Islet precursor cell (in vitro differentiated cells): ENCODE measurements at regions not wholly inside any gene's neighbourhood (a gene's known extent, or its start where the extent isn't known, plus 50 kb on each side); places are given as distances from the start of the nearest gene placed in this dataset.

Source experiments
- DNase-seq: peaks from one replicate; pipeline ENCODE4 v3.0.0-alpha.2; 2018

DNA sequence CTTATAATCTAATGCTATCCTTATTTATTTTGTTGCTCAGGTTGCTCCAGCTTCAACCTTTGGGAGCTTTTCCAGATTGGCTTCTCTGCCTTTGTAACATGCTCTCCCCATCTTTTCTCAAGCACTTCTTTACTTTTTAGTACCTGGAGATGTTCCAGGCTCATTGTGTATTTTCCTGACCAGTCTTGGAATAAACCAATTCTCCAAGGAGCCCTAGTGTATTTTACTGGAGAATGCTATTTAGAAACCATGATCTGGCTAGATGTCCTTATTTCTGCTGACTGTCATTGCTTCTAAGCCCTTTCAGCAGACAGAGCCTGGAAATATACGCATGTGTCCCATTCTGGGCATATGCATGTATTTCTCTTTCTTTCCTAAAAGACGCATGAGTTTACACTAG, 95.7 kb downstream of the EMX2 start:
- DNase-seq: no peak

DNA sequence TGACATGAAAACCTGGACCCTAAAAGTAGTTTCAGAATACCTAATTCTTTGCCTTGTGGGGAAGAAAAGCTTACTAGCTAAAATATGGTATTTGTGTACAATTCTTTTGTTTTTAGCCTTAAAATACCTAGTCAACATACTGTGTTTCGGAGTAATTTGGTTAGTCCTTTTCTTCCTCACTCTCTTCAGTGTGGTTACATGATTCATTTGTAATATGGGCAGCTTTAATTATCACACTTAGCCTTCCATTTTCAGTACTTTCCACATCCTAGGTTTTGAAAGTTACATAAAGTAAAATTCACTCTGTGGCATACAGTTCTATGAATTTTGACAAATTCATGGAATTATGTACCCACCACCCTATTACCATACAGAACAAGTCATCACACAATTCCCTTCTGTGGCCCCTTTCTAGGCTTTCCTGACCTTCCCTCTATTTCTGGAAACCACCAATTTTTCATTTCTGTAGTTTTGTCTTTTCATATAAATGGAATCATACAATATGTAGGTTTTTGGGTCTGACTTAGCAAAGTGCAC, 96.2 kb downstream of the EMX2 start:
- no peak for DNase-seq

DNA sequence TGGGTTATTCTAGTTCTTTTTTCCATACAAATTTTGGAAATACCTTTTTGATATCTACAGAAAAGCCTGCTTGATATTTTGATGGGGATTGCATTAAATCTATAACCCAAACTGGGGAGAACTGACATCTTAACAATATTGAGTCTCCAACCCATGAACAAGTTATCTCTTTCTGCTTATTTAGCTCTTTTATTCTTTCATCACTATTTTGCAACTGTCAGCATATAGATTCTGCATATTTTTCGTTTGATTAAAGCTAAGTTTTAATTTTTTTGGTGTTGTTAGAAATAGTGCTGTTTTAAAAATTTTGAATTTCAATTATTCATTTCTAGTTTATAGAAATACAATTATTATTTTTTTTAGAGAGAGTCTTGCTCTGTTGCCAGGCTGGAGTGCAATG, 97.9 kb downstream of the EMX2 start:
- no peak for DNase-seq

DNA sequence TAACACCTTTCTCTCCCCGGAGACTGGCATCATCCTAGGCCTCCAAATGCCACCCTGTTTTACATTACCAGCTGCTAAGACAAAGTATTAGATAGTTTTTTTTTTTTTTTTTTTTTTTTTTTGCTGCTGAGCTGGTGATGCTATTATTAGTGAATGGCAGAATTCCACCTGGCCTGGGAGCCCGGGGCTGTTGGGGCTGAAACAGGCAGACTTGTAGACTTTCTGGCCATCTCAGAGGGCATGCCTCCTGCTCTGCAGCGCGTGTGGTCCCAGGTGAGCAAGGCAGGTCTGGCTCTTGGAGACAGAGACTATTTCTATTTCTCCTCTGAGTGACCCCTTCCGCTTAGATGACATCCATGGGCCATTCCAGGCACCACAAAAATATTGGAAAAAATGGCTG, 104.2 kb downstream of the EMX2 start:
- DNase-seq: no peak

DNA sequence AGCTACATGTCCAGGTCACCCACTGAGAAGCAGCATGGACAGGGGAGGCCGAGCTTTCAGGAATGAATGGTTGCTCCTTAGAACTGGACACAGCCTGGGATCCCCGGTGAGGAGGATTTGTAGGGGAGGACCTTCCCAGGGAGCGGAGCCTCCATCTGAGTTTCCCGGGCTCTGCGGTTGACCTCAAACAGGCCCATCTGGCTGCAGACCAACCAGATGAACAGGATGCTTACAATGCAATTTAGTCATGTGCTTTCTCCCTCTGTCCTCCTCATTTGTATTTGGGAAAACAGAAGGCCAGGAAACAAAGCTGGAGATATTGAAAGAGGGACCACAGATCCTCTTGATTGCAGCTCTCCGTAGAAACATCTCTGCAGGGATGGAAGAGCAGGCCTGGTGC, 104.8 kb downstream of the EMX2 start:
- no peak for DNase-seq

DNA sequence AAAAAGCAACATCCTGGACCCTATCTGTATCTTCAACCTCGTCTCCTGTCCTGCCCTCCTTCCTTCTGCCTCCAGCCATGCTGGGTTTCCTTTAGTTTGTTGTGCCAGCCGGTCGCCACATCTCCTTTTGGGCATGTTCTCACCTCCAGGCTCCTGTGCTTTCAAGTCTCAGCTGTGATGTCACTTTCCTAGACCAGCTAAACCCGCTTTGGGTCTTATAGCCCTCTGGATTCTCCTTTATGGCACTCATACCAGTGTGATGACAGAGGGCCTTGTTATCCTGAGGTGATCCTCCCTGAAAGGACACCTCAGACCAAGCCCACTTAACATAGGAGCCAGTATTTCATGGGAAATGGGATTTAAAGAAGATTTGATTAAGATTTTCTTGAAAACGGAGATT, 108.6 kb downstream of the EMX2 start:
- no peak for DNase-seq

DNA sequence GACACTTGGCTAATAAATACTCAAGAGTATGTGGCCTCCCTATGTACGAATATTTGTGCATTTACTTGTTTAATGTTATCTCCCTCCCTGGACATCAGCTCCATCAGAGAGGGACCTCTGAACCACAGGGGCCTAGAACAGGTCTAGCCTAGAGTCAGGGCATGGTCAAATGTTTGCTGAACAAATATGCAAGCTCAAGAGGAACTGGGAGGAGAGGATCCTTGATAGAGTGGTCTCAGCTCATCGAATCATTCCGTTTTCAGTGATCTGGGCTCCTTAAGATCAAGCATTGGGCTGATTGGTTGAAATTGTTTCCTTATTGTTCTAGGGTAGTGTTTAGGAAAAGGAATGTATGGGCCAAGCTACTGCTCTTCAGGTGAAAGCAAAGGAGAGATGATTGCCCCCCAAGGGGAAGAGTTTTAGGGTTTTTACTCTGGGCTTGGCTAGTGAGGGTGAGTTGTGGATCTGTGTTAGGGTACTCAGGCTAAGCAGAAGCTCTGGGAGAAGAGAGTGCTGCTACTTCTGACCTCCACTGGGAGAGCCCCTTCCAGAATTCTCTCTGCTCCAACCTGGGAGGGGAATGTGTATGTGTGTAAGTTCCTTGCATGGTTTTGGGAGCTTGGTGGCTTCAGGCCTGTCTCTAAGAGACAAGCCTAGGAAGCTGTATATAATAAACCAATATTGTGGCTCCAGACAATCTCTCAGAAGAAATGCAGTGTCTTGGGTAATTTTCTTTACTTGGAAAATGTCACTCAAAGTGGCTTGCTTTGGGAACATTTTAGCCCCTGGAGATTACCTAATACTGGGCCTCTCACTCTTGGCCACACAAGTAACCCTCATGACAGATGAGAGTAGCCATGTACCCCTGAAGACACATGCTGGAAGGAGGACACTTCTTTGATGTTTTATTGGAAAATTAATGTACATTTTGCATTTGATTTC, 110.0 kb downstream of the EMX2 start:
- no peak for DNase-seq

DNA sequence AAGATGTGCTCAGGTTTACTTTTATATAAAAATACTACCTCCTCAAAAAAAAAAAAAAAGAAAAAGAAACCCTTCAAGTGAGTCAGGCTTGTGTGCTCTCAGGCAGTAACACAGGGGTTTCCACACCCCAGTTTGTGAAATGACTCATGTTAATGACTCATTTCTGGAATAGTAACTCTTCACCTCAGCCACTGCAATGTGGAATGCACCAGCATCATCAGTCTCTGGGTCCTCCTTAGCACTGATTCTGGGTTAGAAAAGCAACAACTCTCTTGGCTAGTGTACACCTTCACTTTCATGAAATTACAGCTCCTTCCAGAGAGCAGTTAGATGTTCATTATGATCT, 110.6 kb downstream of the EMX2 start:
- no peak for DNase-seq

DNA sequence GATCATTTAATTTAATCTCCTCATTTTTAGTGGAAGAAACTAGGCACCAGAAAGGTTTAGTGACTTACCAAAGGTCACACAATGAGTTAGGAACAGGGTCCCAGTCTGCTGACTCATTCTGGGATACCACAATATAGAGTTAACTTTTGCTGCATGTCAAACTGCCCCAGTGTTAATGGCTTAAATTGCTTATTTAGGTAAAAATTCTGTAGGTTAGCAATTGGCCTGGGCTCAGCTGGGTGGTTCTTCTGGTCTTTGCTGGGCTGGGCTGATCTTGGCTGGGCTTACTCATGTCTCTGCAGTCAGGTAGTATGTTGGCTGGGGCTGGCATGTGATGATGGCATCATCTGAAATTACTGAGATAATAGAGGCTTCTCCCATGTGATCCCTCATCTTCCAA, 111.6 kb downstream of the EMX2 start:
- DNase-seq: no peak

DNA sequence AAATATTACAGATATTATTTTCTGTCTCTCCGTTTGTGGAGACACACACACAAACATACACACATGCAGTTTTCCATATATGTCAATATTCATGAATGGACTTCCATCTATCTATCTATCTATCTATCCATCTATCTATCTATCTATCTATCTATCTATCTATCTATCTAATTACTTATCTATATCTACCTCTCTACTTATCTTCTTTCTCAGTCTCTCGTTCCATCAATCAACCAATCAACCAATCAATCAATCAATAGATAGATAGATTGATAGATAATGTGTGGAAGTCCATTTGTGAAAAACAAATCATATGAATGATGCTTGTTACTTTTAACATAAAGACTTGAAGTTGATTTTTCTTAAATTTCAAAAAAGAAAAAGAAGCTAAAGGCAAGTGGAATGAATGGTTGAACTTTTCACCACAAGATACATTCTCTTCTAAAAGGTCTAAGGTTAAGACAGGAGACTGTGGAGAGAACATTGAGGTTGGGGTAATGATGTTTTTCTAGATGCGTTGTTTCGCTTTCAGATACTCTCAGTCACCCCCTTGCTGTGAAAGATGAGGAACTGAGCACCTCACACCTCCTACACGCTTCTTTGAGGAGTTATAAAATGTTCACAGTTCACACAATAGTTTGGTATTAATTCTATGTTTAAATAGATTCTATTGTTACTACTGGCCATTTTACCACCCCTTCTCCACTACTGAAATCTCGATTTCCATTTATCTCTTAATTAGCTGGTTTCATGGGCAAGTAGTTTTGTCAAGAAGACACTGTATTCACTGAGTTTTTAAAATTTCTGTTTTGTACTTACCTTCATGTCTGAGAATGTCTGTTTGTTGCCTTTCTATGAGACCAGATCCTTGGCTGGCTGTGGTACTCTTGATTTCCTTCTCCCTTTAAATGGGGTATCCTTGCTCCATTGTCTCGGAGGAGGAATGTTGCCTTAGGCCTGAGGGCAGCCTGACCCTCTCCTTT, 114.1 kb downstream of the EMX2 start:
- DNase-seq: no peak

DNA sequence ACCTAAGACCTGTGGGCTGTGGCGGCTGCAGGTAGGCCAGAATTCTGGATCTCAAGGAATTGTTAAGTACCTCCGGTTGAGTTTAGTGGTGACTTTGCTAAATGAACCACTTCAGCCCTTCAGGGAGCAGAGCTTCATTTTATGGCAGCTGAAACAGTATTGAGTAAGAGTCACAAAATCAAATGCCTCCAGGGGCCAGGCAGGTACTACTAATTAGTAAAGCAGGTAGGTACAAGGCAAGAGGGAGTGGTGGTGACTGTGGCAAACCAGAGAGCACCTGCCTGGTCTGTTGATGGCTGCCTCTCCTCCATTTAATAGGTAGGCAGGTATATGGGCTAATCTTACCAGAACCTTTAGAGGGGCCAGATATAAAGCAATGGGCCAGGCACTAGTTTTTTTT, 118.8 kb downstream of the EMX2 start:
- DNase-seq: no peak

DNA sequence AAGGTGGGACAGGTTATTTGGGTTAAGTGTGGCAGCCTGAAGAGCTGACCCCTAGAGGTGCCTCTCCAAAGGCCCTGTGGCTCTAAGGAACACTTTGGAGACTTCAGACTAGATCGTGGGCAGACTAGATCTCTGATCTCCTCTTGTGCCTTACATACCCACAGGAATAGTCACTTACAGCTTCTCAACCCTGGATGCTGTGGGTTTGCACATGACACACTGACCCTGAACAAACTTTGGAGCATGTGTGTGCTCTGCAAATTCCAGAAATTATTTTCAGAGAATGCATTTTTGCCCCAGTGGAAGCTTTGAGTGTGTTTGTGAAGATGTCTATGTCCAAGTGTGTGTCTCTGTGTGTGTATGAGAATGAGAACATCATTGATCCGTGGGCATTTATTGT, 119.6 kb downstream of the EMX2 start:
- no peak for DNase-seq

DNA sequence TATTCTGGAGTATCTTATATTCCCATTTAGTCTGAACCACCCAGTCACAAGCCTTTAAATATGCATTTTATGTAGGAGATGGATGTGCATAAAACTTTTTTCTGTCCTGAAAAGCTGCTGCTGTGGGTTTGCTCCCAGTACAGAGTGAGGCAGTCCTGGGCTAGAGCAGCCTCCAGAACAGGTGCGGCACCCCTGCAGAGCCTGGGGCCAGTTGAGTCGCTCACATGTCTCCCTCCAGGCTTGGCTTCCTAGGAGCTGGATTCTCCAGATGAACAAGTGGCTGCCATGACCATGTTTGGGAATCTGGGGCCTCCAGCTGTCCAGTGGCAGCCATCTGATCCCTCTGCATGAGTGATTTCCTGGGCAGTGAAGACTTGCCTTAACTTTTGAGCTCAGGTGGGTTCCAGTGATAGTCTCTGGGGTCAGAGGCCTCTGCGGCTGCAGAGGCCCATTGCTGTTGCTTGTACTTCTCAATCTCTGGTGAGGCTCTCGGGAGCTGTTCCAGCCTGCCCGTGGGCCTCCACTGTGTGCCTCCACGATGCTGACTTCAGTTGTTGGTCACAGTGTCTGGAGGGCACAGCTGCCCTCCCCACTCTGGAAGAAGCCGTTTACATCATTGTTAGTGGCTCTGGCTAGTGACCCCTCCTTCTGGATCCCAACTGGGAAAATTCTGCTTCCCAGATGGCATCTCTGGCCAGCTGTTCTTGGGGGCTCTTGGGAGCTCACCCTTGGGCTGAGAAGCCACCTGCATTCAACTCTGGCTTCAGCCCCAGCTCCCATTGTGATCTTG, 120.4 kb downstream of the EMX2 start:
- DNase-seq: no peak

DNA sequence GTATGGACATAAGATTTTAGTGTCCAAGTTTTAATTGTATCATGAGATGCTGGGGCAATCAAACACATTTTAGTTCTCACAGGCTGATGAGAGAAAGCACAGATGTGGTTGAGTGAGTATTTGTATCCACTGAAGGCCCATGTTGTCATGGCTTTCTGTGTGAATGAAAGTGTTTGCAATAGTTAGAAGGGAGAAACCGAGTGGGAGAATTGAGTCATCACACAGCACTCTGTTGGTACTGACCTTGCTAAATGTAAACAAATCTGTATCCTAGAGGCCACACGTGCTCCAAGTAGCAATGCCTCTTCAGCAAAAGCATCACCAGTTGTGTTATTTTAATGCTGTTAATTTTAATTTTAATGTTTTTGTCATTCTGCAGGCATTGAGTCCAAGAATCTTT, 121.2 kb downstream of the EMX2 start:
- DNase-seq: no peak

DNA sequence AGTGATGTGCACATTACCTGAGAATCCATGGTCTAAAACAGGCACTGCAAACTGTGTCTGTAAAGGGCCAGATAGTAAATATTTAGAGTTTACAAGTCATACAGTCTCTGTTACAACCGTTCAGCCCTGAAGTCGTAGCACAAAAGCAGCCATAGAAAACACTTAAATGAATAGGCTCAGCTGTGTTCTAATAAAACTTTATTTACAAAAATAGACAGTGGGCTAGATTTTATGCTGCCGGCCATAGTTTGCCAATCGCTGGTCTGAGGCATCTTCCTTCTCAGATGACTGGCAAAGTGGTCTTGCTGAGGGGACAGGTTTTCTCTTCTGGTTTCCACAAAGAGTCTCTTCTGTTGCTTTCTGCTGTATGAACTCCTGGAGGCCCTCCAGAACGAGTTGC, 121.7 kb downstream of the EMX2 start:
- no peak for DNase-seq

DNA sequence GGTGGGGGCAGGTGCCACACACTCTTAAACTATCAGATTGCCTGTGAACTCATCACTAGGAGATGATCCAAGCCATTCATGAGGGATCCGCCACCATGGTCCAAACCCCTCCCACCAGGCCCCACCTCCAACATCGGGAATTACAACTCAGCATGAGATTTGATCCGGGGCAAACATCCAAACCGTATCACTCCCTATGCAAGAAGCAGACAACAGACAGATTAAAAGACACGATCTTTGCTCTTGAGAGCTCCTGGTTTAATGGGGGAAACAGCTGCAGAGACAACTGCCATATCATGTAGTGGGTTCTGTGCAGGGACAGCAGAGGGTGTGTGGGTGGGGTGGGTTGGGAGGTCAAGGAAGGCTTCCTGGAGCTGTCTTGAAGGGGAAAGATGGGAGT, 123.6 kb downstream of the EMX2 start:
- DNase-seq: no peak

DNA sequence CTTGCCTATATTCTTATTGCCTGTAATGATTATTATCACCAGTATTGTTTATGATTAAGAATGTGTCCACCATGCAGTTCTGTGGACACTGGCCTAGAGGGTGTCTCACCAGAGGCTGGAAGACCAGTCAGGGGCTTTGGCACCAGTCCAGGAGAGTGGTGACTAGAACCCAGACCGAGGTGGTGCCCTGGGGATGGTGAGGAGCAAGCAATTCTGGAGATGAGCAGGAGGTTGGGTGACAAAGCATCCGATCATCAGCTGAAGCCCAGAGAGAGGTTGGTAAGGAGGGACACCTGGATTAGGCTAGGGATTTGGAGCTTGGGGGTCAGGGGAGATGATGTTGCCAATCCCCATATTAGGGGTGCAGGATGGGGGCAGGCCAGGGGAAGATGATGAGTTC, 124.4 kb downstream of the EMX2 start:
- DNase-seq: no peak

DNA sequence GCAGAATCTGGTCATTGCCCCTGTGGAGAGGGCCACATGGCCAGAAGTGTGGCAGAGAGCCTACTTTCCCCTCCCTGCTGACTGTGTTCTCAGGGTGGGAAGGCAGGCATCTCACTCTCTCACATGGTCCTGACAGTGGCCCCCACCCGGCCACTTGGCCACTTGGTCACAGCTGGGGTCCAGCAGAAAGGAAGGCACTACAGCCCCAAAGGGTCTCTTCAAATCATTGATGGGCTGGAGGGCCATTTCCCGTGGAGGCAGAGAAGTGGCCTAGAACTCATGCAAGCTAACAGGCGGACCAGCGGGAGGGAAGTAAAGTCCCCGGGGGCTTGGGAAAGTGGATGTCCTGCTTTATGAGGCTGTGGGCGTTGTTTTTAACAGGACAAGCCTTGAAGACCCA, 125.3 kb downstream of the EMX2 start:
- no peak for DNase-seq

DNA sequence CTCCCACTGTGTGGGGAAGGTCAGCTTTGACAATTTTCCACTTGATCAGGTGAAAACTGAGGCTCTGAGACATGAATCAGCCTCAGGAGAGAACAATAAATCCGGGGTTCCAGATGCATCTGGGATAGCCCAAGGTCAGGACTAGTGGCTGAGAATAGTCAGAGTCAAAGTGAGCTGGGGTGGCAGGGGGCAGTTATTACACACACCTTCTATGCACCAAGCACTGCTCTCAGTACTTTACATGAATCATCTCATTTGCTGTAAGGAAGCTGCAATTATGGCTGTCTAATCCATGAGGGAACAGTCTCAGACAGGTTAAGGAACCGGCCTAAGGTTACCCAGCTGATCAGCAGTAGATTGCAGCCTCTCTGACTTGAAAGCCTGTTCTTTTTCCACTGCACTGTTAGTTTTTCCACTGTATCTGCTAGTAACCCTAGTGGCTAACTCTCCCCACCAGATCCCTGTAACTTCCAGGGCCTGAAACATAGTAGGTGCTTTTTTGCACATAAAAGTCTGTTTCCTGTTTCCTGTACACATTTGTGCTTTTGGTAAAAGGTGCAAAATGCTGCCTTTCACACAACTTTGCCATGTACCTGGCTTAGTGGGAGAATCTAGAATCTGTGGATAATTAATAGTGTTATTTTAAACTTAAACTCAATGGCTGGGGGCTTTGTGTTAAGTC, 125.9 kb downstream of the EMX2 start:
- no peak for DNase-seq

DNA sequence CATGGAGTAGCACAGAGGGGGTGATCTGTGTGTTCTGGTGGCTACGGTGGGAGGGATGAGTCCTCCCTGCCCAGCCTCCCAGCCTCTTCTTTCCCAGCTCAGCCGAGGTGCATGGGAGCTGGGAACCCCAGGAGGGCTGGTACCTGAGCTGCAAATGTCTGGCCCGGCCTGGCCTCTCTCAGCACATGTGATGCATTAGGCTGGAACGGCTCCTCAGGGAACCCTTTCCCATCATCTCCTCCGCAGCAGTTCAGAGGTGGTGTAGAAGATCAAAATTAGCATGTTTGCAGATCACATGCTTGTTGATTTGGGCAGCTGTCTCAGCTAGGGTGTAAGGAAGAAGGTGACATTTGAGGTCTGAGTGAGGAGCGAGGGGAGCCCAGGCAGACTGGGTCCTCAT, 126.6 kb downstream of the EMX2 start:
- DNase-seq: peak; percentile 14

DNA sequence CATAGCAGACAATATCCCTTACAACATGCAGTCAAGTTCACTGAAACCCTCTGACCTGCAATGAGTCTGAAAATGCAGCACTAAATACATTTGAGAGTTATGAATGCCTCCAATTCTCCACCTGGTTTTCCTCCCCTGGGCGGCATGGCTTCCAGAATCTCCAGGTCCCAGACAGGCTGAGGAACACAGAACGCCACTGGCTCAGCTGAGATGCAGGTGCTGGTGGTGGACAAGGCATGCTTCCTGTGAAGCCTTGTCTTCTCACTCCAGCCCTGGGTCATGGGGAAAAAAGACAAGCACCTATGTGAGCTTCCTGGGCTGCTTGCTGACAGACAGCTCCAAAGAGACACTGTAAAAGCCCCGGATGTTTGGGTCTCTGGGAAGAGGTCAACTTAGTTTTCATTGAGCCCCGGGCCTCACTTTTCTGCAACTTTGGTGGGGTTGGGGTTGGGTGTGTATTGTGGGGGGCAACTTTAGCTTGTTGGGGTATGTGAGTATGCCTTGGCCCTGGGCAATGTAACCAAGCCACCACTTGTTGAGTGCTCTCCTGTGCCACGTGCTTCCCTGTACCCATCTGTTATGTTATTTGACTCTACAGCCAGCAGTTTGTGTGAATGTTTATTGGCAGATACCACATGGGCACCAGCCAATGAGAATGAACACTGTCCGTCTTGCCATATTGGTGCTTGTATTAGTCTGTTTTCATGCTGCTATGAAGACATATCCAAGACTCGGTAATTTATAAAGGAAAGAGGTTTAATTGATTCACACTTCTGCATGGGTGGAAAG, 127.8 kb downstream of the EMX2 start:
- DNase-seq: peak; percentile 44
